PC-3 (cell line): ENCODE measurements at regions not wholly inside any gene's neighbourhood (a gene's known extent, or its start where the extent isn't known, plus 50 kb on each side); places are given as distances from the start of the nearest gene placed in this dataset.

Experiments used
- EZH2 ChIP-seq: fragments of 300-600 bp; sonication (generic); IDR thresholded peaks from one replicate; pipeline ENCODE4 v1.6.1; 2017; ENCODE audit warnings: antibody characterized with exemption, mild to moderate bottlenecking, low read length; ENCODE audit not compliant: unreplicated experiment
- TF ChIP-seq, protein P1 (sequence below): fragments of 300-600 bp; sonication (generic); conservative IDR thresholded peaks from 2 replicates; pipeline ENCODE4 v1.5.1; 2017; ENCODE audit warnings: antibody characterized with exemption, low read depth, mild to moderate bottlenecking, low read length

- TF ChIP-seq, protein P1, sequence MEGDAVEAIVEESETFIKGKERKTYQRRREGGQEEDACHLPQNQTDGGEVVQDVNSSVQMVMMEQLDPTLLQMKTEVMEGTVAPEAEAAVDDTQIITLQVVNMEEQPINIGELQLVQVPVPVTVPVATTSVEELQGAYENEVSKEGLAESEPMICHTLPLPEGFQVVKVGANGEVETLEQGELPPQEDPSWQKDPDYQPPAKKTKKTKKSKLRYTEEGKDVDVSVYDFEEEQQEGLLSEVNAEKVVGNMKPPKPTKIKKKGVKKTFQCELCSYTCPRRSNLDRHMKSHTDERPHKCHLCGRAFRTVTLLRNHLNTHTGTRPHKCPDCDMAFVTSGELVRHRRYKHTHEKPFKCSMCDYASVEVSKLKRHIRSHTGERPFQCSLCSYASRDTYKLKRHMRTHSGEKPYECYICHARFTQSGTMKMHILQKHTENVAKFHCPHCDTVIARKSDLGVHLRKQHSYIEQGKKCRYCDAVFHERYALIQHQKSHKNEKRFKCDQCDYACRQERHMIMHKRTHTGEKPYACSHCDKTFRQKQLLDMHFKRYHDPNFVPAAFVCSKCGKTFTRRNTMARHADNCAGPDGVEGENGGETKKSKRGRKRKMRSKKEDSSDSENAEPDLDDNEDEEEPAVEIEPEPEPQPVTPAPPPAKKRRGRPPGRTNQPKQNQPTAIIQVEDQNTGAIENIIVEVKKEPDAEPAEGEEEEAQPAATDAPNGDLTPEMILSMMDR = no peak
- no peak for TF ChIP-seq EZH2
Measured at GRCh38 chr14:76580399-76580798, 180.9 kb upstream of the VASH1 start.
